Neural progenitor cell (in vitro differentiated cells): ENCODE measurements at regions not wholly inside any gene's neighbourhood (a gene's known extent, or its start where the extent isn't known, plus 50 kb on each side); places are given as distances from the start of the nearest gene placed in this dataset.

Experiments
- DNase-seq: peaks from one replicate; pipeline ENCODE4 v3.0.0-alpha.2; 2016; ENCODE audit warnings: low spot score
- H2AFZ ChIP-seq: fragments of 200-600 bp; sonication (generic); replicated peaks from 2 replicates; pipeline ENCODE4 v1.6.1; 2016; ENCODE audit warnings: antibody characterized with exemption
- H3F3A ChIP-seq: fragments of 200-600 bp; sonication (generic); 2 replicates; pipeline ENCODE4 v1.6.1; 2016; ENCODE audit warnings: antibody characterized with exemption, low read depth
- H3K27ac ChIP-seq: fragments of 200-600 bp; sonication (generic); 2 replicates; pipeline ENCODE4 v1.5.1; 2016; ENCODE audit warnings: mild to moderate bottlenecking
- H3K27me3 ChIP-seq: fragments of 200-600 bp; sonication (generic); 2 replicates; pipeline ENCODE4 v1.6.1; 2016; ENCODE audit warnings: mild to moderate bottlenecking, moderate library complexity
- H3K36me3 ChIP-seq: fragments of 200-600 bp; sonication (generic); 2 replicates; pipeline ENCODE4 v1.5.1; 2016
- H3K4me1 ChIP-seq: fragments of 200-600 bp; sonication (generic); 2 replicates; pipeline ENCODE4 v1.6.1; 2016; ENCODE audit warnings: mixed run types
- H3K4me2 ChIP-seq: fragments of 200-600 bp; sonication (generic); 2 replicates; pipeline ENCODE4 v1.6.1; 2016
- H3K4me3 ChIP-seq: fragments of 200-600 bp; sonication (generic); 2 replicates; pipeline ENCODE4 v1.5.1; 2016
- H3K79me2 ChIP-seq: fragments of 200-600 bp; sonication (generic); 2 replicates; pipeline ENCODE4 v1.6.1; 2016; ENCODE audit warnings: low read depth
- H3K9ac ChIP-seq: fragments of 200-600 bp; sonication (generic); 2 replicates; pipeline ENCODE4 v1.6.1; 2016
- H3K9me3 ChIP-seq: fragments of 200-600 bp; sonication (generic); 2 replicates; pipeline ENCODE4 v1.5.1; 2016; ENCODE audit warnings: low read depth
- H4K20me1 ChIP-seq: fragments of 200-600 bp; sonication (generic); 2 replicates; pipeline ENCODE4 v1.6.1; 2016; ENCODE audit warnings: low read depth
- H3K27ac Mint-ChIP-seq: 3 replicates; pipeline ENCODE4 v1.8.0; 2021; ENCODE audit warnings: mixed read lengths
- H3K27me3 Mint-ChIP-seq: 2 replicates; pipeline ENCODE4 v1.8.0; 2022; ENCODE audit warnings: low read depth, mild to moderate bottlenecking, inconsistent platforms, moderate library complexity, mixed read lengths; ENCODE audit not compliant: insufficient read depth
- H3K36me3 Mint-ChIP-seq: 3 replicates; pipeline ENCODE4 v1.8.0; 2021; ENCODE audit warnings: mixed read lengths
- H3K4me1 Mint-ChIP-seq: 3 replicates; pipeline ENCODE4 v1.8.0; 2021; ENCODE audit warnings: mixed read lengths
- H3K4me3 Mint-ChIP-seq: 3 replicates; pipeline ENCODE4 v1.8.0; 2021; ENCODE audit warnings: mild to moderate bottlenecking, moderate library complexity, mixed read lengths
- H3K9me3 Mint-ChIP-seq: 3 replicates; pipeline ENCODE4 v1.8.0; 2020; ENCODE audit warnings: mixed read lengths
- EZH2 ChIP-seq: fragments of 200-600 bp; sonication (generic); IDR thresholded peaks from 2 replicates; pipeline ENCODE4 v1.6.1; 2017; ENCODE audit warnings: antibody characterized with exemption, mild to moderate bottlenecking, moderate library complexity
- EZH2phosphoT487 ChIP-seq: fragments of 200-600 bp; sonication (generic); IDR thresholded peaks from 2 replicates; pipeline ENCODE4 v1.6.1; 2017; ENCODE audit warnings: antibody characterized with exemption
- TF ChIP-seq, protein P1 (sequence below): fragments of 200-600 bp; sonication (generic); IDR thresholded peaks from 2 replicates; pipeline ENCODE4 v1.5.1; 2017; ENCODE audit warnings: antibody characterized with exemption, mild to moderate bottlenecking

GRCh38 chr14:100654814-100655740, 67.9 kb upstream of the BEGAIN start:
- Mint-ChIP-seq H3K27ac (no peak overlapping the region), H3K36me3 (no peaks in the 10 kb centered on the region), H3K27me3 (peaks cover 9% of the 10 kb centered on the region), H3K4me1 (peaks cover 38% of the 10 kb centered on the region), H3K4me3 (no peak overlapping the region), H3K9me3 (no peaks in the 10 kb centered on the region)
- no peaks in the 10 kb centered on the region for H3K27me3 ChIP-seq
- H3K9ac ChIP-seq = no peak overlapping the region
- H3F3A ChIP-seq = peaks cover 27% of the 10 kb centered on the region
- TF ChIP-seq, protein P1, sequence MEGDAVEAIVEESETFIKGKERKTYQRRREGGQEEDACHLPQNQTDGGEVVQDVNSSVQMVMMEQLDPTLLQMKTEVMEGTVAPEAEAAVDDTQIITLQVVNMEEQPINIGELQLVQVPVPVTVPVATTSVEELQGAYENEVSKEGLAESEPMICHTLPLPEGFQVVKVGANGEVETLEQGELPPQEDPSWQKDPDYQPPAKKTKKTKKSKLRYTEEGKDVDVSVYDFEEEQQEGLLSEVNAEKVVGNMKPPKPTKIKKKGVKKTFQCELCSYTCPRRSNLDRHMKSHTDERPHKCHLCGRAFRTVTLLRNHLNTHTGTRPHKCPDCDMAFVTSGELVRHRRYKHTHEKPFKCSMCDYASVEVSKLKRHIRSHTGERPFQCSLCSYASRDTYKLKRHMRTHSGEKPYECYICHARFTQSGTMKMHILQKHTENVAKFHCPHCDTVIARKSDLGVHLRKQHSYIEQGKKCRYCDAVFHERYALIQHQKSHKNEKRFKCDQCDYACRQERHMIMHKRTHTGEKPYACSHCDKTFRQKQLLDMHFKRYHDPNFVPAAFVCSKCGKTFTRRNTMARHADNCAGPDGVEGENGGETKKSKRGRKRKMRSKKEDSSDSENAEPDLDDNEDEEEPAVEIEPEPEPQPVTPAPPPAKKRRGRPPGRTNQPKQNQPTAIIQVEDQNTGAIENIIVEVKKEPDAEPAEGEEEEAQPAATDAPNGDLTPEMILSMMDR = peak; percentile 72
- TF ChIP-seq EZH2phosphoT487 = no peak
- no peaks in the 10 kb centered on the region for H3K79me2 ChIP-seq
- H3K9me3 ChIP-seq = no peaks in the 10 kb centered on the region
- peaks cover 40% of the 10 kb centered on the region for H3K4me1 ChIP-seq
- H3K4me2 ChIP-seq = peak overlapping the region; percentile 54
- no peaks in the 10 kb centered on the region for H3K36me3 ChIP-seq
- no peak overlapping the region for H3K27ac ChIP-seq
- DNase-seq = peak; percentile 73
- no peak overlapping the region for H3K4me3 ChIP-seq
- H4K20me1 ChIP-seq = no peaks in the 10 kb centered on the region
- H2AFZ ChIP-seq = no peak overlapping the region

- H3K4me2 ChIP-seq = no peak overlapping the region
- no peak overlapping the region for H3K4me3 ChIP-seq
- H3K4me1 Mint-ChIP-seq = peaks cover 42% of the 10 kb centered on the region
- H3K9me3 ChIP-seq = no peaks in the 10 kb centered on the region
- no peaks in the 10 kb centered on the region for H3K27me3 ChIP-seq
- no peak for DNase-seq
- no peaks in the 10 kb centered on the region for H4K20me1 ChIP-seq
- no peaks in the 10 kb centered on the region for H3K36me3 Mint-ChIP-seq
- H3K9me3 Mint-ChIP-seq = no peaks in the 10 kb centered on the region
- no peak overlapping the region for H3K27ac ChIP-seq
- no peaks in the 10 kb centered on the region for H3K36me3 ChIP-seq
- H3K27me3 Mint-ChIP-seq = peaks cover 12% of the 10 kb centered on the region
- no peak overlapping the region for H3K9ac ChIP-seq
- H3K79me2 ChIP-seq = no peaks in the 10 kb centered on the region
- no peak overlapping the region for H2AFZ ChIP-seq
- TF ChIP-seq EZH2 = no peak
- H3K27ac Mint-ChIP-seq = no peak overlapping the region
- H3F3A ChIP-seq = peaks cover 27% of the 10 kb centered on the region
- H3K4me3 Mint-ChIP-seq = peak overlapping the region; percentile 25
- H3K4me1 ChIP-seq = peaks cover 40% of the 10 kb centered on the region
Measured at GRCh38 chr14:100655741-100656085, 68.5 kb upstream of the BEGAIN start.

- TF ChIP-seq, protein P1 = no peak
- no peak for TF ChIP-seq EZH2
- TF ChIP-seq EZH2phosphoT487 = no peak
- H3K4me2 ChIP-seq = no peak overlapping the region
- Mint-ChIP-seq H3K27me3 (peaks cover 20% of the 10 kb centered on the region), H3K4me1 (peaks cover 43% of the 10 kb centered on the region), H3K27ac (peak overlapping the region; percentile 78), H3K4me3 (no peak overlapping the region), H3K36me3 (no peaks in the 10 kb centered on the region), H3K9me3 (no peaks in the 10 kb centered on the region)
- H3K27me3 ChIP-seq = no peaks in the 10 kb centered on the region
- no peak overlapping the region for H2AFZ ChIP-seq
- no peak overlapping the region for H3K27ac ChIP-seq
- H3K4me3 ChIP-seq = no peak overlapping the region
- H3K4me1 ChIP-seq = peaks cover 40% of the 10 kb centered on the region
- H3K9me3 ChIP-seq = no peaks in the 10 kb centered on the region
- H3K36me3 ChIP-seq = no peaks in the 10 kb centered on the region
- H3K9ac ChIP-seq = no peak overlapping the region
- H3F3A ChIP-seq = peaks cover 27% of the 10 kb centered on the region
- no peaks in the 10 kb centered on the region for H4K20me1 ChIP-seq
- no peak for DNase-seq
- H3K79me2 ChIP-seq = no peaks in the 10 kb centered on the region
Measured at GRCh38 chr14:100656996-100657395, 69.7 kb upstream of the DLK1 start.

- peaks cover 20% of the 10 kb centered on the region for H3K27me3 Mint-ChIP-seq
- no peaks in the 10 kb centered on the region for H3K27me3 ChIP-seq
- TF ChIP-seq EZH2phosphoT487 (no peak), EZH2 (no peak)
- TF ChIP-seq, protein P1 = no peak
- no peaks in the 10 kb centered on the region for H3K9me3 ChIP-seq
- no peak overlapping the region for H3K4me3 Mint-ChIP-seq
- DNase-seq = no peak
- H3K4me2 ChIP-seq = no peak overlapping the region
- H3K9me3 Mint-ChIP-seq = no peaks in the 10 kb centered on the region
- H3K4me1 Mint-ChIP-seq = peaks cover 40% of the 10 kb centered on the region
- H2AFZ ChIP-seq = no peak overlapping the region
- no peaks in the 10 kb centered on the region for H3K36me3 Mint-ChIP-seq
- no peaks in the 10 kb centered on the region for H4K20me1 ChIP-seq
- H3K4me3 ChIP-seq = no peak overlapping the region
- no peaks in the 10 kb centered on the region for H3K36me3 ChIP-seq
- H3K79me2 ChIP-seq = no peaks in the 10 kb centered on the region
- no peak overlapping the region for H3K27ac ChIP-seq
- peaks cover 27% of the 10 kb centered on the region for H3F3A ChIP-seq
- H3K4me1 ChIP-seq = peaks cover 40% of the 10 kb centered on the region
- peak overlapping the region; percentile 70 for H3K27ac Mint-ChIP-seq
- no peak overlapping the region for H3K9ac ChIP-seq
Measured at GRCh38 chr14:100657780-100658179, 68.9 kb upstream of the DLK1 start.
